ENCODE measurements at regions not wholly inside any gene's neighbourhood (a gene's known extent, or its start where the extent isn't known, plus 50 kb on each side); places are given as distances from the start of the nearest gene placed in this dataset.

DNA sequence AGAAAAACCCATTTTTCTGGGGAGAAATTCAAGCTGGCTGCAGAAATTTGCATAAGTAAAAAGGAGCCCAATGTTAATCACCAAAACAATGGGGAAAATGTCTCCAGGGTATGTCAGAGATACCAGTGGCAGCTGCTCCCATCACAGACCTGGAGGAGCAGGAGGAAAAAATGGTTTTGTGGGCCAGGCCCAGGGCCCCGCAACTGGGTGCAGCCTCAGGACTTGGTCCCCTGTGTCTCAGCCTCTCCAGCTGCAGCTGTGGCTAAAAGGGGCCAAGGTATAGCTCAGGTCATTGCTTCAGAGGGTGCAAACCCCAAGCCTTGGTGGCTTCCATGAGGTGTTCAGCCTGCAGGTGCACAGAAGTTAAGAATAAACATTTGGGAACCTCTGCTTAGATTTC lies 536.4 kb upstream of the FRG1 start:
- TF ChIP-seq EP300 (IDR thresholded peaks at IDR 0.05) (no peak), POLR2A (IDR thresholded peaks at IDR 0.05) (no peak)
- TF ChIP-seq, protein P1, sequence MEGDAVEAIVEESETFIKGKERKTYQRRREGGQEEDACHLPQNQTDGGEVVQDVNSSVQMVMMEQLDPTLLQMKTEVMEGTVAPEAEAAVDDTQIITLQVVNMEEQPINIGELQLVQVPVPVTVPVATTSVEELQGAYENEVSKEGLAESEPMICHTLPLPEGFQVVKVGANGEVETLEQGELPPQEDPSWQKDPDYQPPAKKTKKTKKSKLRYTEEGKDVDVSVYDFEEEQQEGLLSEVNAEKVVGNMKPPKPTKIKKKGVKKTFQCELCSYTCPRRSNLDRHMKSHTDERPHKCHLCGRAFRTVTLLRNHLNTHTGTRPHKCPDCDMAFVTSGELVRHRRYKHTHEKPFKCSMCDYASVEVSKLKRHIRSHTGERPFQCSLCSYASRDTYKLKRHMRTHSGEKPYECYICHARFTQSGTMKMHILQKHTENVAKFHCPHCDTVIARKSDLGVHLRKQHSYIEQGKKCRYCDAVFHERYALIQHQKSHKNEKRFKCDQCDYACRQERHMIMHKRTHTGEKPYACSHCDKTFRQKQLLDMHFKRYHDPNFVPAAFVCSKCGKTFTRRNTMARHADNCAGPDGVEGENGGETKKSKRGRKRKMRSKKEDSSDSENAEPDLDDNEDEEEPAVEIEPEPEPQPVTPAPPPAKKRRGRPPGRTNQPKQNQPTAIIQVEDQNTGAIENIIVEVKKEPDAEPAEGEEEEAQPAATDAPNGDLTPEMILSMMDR (IDR thresholded peaks at IDR 0.05) = no peak
- no peak overlapping the region for H3K27ac ChIP-seq
- DNase-seq = no peak
- WGBS, 3 donors = 50 to 100% (median 95%) methylated on average over 1 of the region's 1 CpG
- H3K4me1 ChIP-seq (ENCODE audit: insufficient read depth) = no peaks in the 10 kb centered on the region
- no peak overlapping the region for H3K4me3 ChIP-seq
- H3K9me3 ChIP-seq = peaks cover 0 to 3% of the 10 kb centered on the region in 2 donors
- intact Hi-C loops (cut with DNase I) = no loop called here
- H3K36me3 ChIP-seq = no peaks in the 10 kb centered on the region
- H3K27me3 ChIP-seq = no peaks in the 10 kb centered on the region

DNA sequence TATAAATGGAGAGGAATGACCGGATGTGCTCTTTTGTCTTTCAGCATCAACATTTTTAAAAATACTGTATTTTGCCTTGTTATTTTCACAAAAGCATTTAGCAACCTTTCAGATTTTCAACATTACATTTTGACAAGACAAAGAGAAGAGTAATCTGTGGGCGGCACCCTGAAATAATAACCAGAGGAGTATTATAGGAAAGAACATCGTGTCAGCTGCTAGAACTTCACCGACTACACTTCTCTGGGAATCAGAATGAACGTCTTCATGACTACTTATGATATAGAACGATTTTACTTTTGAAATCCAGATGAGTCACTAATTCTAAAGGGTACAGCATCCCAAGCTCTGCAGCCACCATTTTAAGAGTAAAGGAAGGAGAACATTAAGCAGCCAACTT lies 531.5 kb upstream of the FRG1 start:
- DNase-seq = no peak
- no peaks in the 10 kb centered on the region for H3K36me3 ChIP-seq
- intact Hi-C loops (cut with DNase I) = no loop called here
- H3K4me1 ChIP-seq (ENCODE audit: insufficient read depth) = no peaks in the 10 kb centered on the region
- no peak for TF ChIP-seq POLR2A (IDR thresholded peaks at IDR 0.05)
- no peak for TF ChIP-seq EP300 (IDR thresholded peaks at IDR 0.05)
- TF ChIP-seq, protein P1 (IDR thresholded peaks at IDR 0.05) = no peak
- WGBS, 3 donors = 81 to 85% (median 82%) methylated on average over 6 of the region's 6 CpGs
- H3K4me3 ChIP-seq = no peak overlapping the region
- no peak overlapping the region for H3K27ac ChIP-seq
- H3K27me3 ChIP-seq = no peaks in the 10 kb centered on the region
- H3K9me3 ChIP-seq = peaks cover 0 to 3% of the 10 kb centered on the region in 2 donors

DNA sequence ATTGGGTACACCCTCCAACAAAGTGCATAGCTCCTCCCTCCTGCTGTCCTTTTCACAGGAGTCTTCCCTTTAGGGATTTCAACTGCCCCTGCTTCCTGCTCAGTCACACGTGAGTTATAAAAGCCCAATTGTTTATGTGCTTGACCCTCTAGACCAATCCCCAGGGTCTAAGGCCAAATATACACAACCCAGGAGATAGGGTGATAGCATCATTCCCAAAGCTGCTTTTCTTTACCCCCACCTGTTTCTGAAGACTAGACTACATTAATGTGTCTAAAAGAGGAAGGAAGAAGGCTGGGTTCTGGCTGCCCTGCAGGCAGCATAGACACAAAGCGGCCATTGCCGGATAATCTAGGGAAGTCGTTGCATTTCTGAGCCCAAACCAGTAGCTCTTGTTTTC lies 526.7 kb upstream of the FRG1 start:
- no peaks in the 10 kb centered on the region for H3K9me3 ChIP-seq
- no peak overlapping the region for H3K4me3 ChIP-seq
- no peak for DNase-seq
- no peaks in the 10 kb centered on the region for H3K4me1 ChIP-seq (ENCODE audit: insufficient read depth)
- H3K36me3 ChIP-seq = no peaks in the 10 kb centered on the region
- no peak overlapping the region for H3K27ac ChIP-seq
- TF ChIP-seq EP300 (IDR thresholded peaks at IDR 0.05) (no peak), POLR2A (IDR thresholded peaks at IDR 0.05) (no peak)
- TF ChIP-seq, protein P1 (IDR thresholded peaks at IDR 0.05) = no peak
- no peaks in the 10 kb centered on the region for H3K27me3 ChIP-seq
- intact Hi-C loops (cut with DNase I) = no loop called here
- 77 to 87% (median 84%) methylated on average over 4 of the region's 4 CpGs for WGBS, 3 donors

DNA sequence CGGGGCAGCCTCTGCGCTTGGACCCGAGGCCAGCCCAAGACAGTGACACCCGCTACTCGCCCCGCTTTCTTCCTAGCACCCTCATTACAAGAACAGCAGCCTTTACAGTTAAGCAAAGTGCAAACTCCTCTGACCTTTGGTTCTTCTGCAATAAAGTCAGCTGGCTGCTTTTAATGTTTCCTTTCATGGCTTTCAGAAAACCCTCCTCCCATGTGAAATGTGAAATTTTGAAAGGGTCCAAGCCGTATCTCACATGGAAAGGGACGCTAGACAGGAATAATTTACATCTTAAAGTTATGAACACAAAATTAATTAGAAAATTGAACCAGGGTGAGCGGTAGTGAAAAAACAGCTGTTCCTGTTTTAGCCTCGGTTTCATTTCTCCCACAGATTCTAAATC lies 520.1 kb upstream of the FRG1 start:
- intact Hi-C loops (cut with DNase I) = no loop called here
- H3K36me3 ChIP-seq = no peaks in the 10 kb centered on the region
- DNase-seq = no peak
- WGBS, 3 donors = 26 to 30% (median 29%) methylated on average over 10 of the region's 10 CpGs
- TF ChIP-seq EP300 (IDR thresholded peaks at IDR 0.05) (no peak), POLR2A (IDR thresholded peaks at IDR 0.05) (no peak)
- TF ChIP-seq, protein P1 (IDR thresholded peaks at IDR 0.05) = no peak
- H3K9me3 ChIP-seq = no peaks in the 10 kb centered on the region
- H3K27me3 ChIP-seq = no peaks in the 10 kb centered on the region
- no peak overlapping the region for H3K4me3 ChIP-seq
- H3K4me1 ChIP-seq (ENCODE audit: insufficient read depth) = peaks cover 12% of the 10 kb centered on the region
- no peak overlapping the region for H3K27ac ChIP-seq

DNA sequence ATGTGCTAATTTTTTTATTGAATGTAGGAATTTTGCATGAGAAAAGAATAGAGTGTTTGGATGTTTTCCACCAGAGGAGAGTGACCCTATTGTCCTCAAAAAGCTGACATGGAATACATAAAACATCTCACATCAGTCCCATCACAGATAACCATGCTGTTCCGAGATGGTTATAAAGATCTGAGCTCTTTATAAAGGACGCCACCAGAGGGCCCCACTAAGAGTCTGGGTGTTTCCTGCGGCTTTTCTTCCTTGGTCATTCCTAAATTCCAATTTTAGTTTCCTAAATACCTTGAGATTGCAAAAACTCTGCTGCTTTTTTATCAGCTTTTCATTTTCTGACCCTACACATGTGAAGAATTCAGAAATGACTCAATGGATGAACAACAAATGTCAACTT lies 504.5 kb upstream of the FRG1 start:
- H3K9me3 ChIP-seq = no peaks in the 10 kb centered on the region
- no peak overlapping the region for H3K27ac ChIP-seq
- no peaks in the 10 kb centered on the region for H3K36me3 ChIP-seq
- no peak for TF ChIP-seq EP300 (IDR thresholded peaks at IDR 0.05)
- TF ChIP-seq POLR2A (IDR thresholded peaks at IDR 0.05) = no peak
- TF ChIP-seq, protein P1 (IDR thresholded peaks at IDR 0.05) = no peak
- no peak for DNase-seq
- H3K4me3 ChIP-seq = no peak overlapping the region
- intact Hi-C loops (cut with DNase I) = no loop called here
- H3K4me1 ChIP-seq (ENCODE audit: insufficient read depth) = no peaks in the 10 kb centered on the region
- 91 to 94% (median 93%) methylated on average over 3 of the region's 3 CpGs for WGBS, 3 donors
- H3K27me3 ChIP-seq = no peaks in the 10 kb centered on the region
